ENCODE measurements at regions not wholly inside any gene's neighbourhood (a gene's known extent, or its start where the extent isn't known, plus 50 kb on each side); places are given as distances from the start of the nearest gene placed in this dataset.

DNA sequence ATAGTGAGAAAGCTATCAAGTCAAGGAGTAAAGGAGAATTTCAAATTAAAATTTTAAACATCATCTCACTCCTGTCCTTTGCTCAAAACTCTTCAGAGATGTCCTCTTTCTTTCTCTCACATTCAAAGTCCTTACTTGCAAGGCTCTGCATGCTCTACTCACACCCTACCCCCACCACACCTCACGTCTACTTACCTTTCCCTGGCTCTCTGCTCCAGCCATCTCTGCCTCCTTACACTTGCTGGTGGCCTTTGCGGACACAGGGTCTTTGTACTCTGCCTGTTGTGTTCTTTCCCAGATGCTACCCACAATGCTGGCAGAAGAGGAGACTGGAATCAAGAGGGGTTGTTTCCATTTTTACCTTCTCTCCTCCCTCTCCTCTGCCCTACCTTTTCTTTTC lies 405.2 kb downstream of the INSC start:
- no peak for DNase-seq (ENCODE audit: low spot score)
- intact Hi-C loops (cut with DNase I): no loop called here

DNA sequence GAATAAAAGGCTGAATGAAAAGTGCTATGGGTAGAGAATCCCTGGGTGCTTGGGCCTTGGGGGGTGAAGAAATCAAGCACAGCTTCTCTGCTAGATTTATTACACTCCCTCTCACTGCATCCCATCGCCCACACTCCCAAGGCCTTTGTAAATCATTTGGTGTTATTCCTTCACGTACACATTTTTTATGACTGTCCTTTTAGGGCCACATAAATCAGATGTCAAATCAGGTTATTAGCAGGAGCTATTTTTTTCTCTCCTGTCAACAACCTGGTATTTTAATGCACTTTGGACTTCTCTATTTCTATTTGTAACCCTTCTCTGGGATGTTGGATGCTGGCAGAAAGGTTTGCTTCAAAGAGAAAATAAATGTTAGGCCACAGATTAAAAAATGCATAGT lies 408.8 kb downstream of the INSC start:
- intact Hi-C loops (cut with DNase I): no loop called here

DNA sequence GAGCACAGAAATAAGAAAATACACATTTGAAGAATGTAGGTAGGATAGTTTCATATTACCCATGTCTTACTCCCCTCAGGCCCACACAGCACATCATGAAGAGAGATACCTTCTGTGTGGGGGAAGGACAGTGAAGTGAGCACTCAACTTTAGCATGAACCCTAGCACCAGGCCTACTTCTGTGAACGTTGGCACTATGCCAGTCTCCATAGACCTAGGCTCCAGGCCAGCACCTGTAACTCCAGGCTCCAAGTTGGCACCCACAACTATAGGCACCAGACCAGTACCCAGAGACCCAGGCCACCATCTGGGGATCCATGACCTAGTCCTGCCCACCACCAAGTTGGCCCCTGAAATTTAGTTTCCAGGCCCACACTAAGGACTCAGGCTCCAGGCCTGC lies 410.9 kb downstream of the INSC start:
- intact Hi-C loops (cut with DNase I): no loop called here

More for the DNA sequence above, 408.8 kb downstream of the INSC start:
- no peak for DNase-seq (ENCODE audit: low spot score)

DNA sequence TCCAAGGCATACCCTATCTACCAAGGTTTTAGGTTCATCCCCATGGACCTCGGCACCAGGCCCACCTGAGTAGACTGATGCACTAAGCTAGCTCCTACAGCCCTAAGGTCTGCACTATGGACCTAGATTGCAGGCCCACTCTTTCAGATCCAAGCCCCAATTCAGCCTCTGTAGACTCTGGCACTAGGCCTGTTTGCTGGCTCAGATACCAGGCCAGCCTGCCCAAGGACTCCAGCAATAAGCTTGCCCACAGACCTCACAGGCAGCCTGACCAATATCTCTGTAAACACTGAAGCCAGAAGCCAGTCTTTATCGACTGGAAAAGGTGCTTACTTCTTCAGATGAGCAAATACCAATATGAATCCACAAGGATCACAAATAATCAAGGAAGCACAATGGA lies 411.3 kb downstream of the INSC start:
- no peak for DNase-seq (ENCODE audit: low spot score)
- intact Hi-C loops (cut with DNase I): no loop called here

More for the DNA sequence above, 410.9 kb downstream of the INSC start:
- no peak for DNase-seq (ENCODE audit: low spot score)

DNA sequence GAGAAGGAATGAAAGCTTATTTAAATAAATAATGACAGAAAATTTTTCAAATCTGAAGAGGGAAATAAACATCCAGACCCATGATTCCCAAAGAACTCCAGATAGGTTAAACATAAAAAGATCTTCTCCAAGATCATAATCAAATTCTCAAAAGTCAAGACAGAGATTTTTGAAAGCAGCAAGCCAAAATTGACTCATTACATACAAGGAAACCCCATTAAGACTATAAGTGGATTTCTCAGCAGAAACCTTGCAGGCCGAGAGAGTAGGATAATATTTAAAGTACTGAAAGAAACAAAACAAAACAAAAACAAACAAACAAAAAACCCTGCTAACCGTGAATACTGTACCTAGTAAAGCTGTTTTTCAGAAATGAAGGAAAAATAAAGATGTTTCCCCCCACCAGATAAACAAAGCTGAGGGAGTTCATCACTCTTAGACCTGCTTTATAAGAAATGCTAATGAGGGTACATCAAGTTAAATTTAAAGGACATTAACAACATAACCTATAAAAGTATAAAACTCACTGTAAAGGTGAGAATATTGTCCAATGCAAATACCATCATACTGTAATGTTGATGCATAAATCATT lies 412.2 kb downstream of the INSC start:
- intact Hi-C loops (cut with DNase I): no loop called here
- no peak for DNase-seq (ENCODE audit: low spot score)

DNA sequence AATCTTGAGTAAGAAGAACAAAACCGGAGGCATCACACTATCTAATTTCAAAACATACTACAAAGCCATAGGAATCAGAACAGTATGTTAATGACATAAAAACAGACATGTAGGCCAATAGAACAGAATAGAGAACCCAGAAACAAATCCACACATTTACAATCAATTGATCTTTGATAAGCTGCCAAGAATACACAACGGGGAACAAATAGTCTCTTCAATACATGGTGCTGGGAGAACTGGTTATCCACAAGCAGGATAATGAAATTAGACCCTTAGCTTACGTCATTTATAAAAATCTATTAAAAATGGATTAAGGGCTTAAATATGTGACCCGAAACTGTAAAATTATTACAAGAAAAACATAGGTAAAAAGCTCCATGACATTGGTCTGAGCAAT lies 417.7 kb downstream of the INSC start:
- no peak for DNase-seq (ENCODE audit: low spot score)
- intact Hi-C loops (cut with DNase I): no loop called here

DNA sequence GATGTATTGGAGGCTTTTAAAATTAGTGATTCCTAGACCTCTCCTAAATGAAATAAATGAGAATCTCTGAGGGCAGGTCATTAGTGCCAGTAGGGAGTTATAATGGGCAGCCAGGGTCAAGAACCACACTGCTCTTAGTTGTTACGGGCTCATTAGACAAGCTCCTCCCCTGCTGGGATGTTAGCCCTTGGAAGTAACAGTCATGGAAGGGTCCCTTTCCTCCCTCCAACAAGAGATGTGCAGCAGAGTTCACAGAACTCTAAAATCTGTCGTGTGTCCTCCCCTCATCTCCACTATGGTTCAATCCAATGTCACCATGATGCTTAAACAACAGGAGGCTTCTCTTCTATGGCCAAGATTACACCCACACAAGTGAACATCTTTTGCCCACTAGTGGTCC lies 419.5 kb downstream of the INSC start:
- intact Hi-C loops (cut with DNase I): no loop called here
- no peak for DNase-seq (ENCODE audit: low spot score)

DNA sequence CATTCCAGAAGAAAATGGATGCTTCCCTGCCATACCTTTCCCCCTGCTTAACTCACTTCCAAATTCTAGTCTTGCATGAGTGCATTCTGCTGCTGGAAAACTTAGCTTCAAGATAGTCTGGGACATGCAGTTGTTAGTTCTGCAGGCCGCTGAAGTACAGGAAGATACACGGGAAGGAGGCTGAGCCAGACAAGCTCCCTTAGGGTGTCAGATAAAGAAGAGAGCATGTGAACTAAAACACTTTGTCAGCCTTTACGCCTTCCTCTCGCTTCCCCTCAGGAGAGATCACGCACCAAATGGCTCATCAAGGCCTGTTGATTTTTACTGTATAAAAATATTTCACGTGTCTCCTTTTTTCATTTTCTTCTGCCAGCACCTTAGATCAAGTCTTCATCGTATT lies 420.7 kb downstream of the INSC start:
- intact Hi-C loops (cut with DNase I): no loop called here
- DNase-seq (ENCODE audit: low spot score): no peak

DNA sequence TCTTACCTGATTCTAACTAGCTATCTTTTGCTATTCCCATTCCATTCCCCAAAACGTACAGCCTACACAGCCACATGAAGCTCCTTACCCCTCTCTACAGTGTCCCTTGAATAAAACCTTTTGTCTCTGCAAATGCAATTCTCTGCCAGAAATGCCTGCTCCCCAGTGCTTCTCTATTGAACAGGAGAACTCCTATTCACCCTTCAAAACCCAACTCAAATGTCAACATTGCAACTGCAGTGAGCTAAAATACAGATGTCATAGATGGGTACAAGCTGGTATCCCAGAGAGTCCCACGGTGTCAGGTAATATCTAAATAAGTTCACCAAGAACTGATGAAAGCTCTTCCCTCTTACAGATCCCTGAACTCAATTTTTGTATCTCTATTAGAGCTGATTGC lies 421.7 kb downstream of the INSC start:
- intact Hi-C loops (cut with DNase I): no loop called here
- DNase-seq (ENCODE audit: low spot score): no peak

DNA sequence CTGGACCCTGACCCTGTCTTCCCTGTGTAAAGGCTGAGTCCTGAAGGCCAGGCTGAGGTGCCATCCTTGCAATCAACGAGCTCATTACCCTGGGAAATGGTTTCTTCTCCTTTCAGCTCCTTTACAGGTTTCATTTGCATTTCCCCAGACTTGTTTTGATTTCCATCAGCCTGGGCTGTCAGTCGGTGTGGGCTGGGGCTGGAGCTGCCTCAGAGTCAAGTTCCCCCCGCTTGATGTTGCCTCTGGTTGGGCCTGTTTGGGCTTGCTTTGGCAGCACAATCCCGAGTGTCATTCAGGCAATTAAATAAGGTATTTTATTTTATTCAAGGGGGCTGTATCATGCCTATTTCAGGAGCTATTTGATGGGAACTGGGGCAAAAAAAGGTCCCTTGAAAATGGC lies 424.9 kb downstream of the INSC start:
- peak; percentile 76 for DNase-seq (ENCODE audit: low spot score)
- intact Hi-C loops (cut with DNase I): no loop called here

DNA sequence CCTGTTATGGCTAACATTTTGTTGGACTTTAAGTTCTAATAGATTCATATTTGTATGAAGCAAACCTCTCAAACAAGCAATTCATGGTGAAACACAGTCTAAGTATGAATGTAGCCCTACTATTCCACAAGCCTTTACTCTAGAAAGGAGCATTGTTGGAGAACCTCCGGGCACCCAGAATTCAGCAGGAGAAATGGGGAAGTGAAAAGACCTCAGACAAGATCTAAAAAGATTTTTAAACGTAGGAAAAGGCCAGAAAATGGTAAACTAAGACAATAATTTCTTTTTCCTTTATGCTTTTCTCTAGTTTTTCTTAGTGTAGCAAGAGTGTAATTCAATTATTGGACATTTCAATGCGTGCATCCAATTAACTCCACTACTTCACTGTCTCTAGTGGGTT lies 426.4 kb downstream of the INSC start:
- DNase-seq (ENCODE audit: low spot score): no peak
- intact Hi-C loops (cut with DNase I): no loop called here

DNA sequence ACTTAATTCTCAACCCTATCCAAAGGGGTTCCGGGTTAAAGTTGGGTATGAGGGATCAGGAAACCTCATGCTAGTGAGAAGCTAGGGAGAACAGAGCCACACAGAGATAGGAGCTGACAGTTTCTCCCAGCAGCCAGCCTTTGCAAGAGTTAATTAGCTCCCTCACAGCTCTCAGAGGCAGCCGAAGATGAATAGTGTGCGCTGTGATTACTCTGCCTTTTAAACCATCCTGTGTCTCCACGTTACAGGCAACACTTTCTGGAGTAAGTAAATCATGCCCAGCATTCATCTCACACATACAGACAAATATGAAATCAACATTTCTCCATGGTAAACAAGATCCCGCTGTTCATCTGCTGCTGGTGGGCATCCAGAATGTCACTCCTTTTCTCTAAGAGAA lies 429.6 kb downstream of the INSC start:
- intact Hi-C loops (cut with DNase I): no loop called here
- no peak for DNase-seq (ENCODE audit: low spot score)

DNA sequence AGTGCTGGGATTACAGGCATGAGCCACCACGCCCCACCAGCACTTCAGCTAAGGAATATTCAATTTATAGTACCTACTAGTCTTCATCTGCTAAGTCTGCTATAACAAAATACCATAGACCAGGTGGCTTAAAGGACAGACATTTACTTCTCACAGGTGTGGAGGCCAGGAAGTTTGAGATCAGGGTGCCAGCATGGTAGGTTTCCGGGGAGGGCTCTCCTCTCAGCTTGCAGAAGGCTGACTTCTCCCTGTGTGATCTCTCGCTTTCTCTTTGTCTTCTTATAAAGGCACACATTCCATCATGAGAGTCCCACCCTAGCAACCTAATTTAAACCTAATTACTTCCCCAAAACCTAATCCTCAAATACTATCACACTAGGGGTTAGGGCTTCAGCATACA lies 433.0 kb downstream of the INSC start:
- intact Hi-C loops (cut with DNase I): no loop called here
- no peak for DNase-seq (ENCODE audit: low spot score)

DNA sequence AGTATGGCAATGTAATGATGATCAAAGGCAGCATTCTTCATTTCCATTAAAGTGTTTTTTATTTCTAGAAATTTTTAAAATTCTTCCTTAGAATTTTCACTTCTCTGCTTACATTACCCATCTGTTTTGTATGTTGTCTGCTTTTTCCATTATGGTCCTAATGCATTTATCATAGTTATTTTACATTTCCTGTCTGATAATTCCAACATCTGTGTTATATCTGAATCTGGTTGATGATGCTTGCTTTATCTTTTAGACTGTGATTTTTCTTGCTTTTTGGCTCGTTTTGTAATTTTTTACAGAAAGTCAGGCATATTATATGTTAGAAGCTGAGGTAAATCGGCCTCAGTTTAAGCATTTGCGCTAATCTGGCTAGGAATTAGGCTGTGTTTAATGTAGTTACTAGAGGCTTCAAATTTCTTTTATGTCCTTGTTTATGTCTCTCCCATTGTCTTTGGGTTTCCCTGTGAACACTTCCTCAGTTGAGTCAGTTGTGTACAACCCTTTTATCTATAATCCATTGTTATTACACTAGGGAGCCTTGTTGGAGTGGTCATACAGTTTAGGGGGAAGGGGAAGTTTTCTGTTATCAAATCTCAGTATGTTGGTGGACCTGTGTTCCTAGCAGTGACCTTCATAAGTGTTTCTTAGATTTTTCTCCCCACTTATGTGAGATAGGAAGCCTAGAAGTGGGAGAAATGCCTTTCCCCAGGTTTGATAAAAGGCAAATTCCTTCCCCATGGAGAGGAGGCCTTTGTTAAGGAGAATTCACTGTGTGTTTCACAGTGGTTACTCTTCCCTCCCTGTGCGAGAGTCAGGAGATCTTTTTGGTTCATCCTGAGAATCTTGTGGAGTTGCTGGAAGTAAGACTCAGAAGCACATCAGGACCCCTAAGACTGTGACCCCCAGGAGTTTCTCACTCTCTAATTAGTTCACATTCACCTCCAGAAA lies 437.5 kb downstream of the INSC start:
- no peak for DNase-seq (ENCODE audit: low spot score)

DNA sequence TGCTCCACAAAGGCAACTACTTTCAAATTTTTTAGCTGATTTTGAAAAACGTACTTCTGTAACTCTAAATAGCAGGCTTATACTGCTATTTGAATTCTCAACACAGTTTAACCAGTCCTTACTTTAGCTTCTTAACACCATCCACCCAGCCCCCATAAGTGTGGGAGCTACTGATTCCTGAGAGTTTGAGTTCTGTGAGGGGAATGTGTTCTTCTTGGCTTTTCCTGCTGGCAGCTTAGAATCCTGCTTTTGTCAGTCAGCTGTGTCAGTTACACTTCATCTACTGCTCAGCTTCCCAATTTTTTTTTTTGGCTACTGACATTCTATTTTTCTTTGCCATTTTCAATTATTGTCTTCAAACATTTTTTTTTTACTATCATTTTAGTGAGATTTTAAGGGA lies 440.4 kb downstream of the INSC start:
- DNase-seq (ENCODE audit: low spot score): no peak
- intact Hi-C loops (cut with DNase I): no loop called here

More for the DNA sequence above, 437.5 kb downstream of the INSC start:
- intact Hi-C loops (cut with DNase I): no loop called here

DNA sequence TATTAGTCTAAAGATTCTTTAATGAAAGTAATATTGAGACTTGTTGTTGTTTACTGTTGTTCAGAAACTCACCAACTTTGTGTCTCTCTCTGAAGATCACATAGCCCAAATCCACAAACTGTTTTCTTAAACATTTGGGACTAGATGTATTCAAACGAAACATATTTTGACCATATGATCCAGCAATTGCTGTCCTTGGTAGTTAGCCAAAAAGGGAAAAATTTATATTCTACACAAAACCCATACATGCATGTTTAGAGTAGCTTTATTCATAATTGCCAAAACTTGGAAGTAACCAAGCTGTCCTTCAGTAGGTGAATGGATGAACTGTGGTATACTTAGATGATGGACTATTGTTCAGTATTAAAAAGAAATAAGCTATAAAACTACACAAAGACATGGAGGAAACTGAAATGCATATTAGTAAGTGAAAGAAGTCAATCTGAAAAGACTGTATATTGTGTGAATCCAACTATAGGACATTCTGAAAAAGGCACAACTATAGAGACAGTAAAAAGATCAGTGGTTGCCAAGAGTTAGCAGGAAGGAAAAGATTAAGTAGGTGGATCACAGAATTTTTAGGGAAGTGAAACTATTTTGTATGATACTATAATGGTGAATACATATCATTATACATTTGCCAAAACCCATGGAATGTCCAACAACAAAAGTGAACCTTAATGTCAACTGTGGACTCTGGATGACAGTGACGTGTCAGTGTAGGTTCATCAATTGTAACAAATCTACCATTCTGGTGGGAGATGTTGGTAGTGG lies 442.9 kb downstream of the INSC start:
- DNase-seq (ENCODE audit: low spot score): no peak
- intact Hi-C loops (cut with DNase I): no loop called here

DNA sequence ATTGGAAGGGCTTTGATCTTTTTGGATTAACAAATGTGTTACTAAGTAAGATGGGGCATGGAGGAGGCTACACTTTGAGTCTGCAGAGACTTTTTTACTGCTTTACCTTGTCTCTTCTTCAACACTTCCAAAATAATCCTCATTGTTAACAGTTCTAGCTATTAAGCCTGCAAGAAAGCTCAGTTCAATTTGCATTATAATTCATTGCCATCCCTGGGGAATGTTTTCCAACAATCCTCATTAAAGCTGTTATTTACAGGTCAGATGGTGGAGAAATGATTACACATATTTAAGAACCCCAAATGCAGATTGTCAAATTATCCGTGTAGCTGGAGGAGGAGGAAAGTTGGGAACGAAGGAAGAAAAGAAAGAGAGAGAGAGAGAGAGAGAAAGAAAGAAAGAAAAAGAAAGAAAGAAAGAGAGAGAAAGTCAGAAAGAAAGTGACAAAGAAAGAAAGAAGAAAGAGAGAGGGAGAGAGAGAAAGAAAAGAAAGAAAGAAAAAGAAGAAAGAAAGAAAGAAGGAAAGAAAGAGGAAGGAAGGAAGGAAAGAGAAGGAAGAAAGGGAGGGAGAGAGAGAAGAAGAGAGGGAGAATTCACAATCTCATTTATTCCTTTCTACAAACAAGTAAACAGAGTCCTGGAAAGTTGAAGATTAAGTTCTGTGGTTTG lies 443.9 kb downstream of the INSC start:
- intact Hi-C loops (cut with DNase I): no loop called here
- DNase-seq (ENCODE audit: low spot score): no peak

DNA sequence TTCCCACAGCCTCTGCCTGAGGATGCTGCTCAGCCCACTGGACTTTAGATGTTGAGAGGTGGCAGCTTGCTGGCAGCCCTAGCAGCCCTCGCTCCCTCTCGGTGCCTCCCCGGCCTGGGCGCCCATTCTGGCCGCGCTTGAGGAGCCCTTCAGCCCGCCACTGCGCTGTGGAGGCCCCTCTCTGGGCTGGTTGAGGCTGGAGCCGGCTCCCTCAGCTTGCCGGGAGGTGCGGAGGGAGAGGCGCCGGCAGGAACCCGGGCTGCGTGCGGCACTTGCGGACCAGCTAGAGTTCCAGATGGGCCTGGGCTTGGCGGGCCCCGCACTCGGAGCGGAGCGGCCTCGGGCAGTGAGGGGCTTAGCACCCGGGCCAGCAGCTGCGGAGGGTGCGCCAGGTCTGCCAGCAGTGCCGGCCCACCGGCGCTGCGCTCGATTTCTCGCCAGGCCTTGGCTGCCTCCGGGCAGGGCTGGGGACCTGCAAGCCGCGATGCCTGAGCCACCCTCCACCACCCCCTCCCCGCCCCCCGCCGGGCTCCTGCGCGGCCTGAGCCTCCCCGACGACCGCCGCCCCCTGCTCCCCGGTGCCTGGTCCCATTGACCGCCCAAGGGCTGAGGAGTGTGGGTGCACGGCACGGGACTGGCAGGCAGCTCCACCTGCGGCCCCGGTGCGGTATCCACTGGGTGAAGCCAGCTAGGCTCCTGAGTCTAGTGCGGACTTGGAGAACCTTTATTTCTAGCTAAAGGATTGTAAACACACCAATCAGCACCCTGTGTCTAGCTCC lies 446.2 kb downstream of the INSC start:
- intact Hi-C loops (cut with DNase I): no loop called here
- DNase-seq (ENCODE audit: low spot score): no peak

DNA sequence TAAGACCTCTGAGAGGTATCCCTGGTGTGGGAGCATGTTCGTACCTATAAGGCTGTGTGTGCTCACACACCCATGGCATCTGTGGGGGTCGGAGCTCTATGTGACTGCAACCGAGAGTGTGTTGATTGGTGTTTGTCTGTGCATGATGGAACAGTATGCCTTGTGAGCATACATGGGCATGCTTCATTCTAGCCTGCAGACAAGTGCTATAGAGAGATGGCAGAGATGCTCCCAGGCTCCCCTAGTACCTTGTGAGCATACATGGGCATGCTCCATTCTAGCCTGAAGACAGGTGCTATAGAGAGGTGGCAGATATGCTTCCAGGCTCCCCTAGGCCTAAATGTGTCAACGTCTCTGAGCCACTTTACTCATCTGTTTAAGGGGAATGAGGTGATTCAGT lies 447.5 kb downstream of the INSC start:
- DNase-seq (ENCODE audit: low spot score): no peak
- intact Hi-C loops (cut with DNase I): no loop called here

Data from cardiac septum (tissue), 1 donor.